GM23248 (cell line): ENCODE measurements at regions not wholly inside any gene's neighbourhood (a gene's known extent, or its start where the extent isn't known, plus 50 kb on each side); places are given as distances from the start of the nearest gene placed in this dataset.

Experiments
- EZH2 ChIP-seq: fragments of 200-600 bp; sonication (generic); IDR thresholded peaks from 2 replicates; pipeline ENCODE4 v1.6.1; 2018; ENCODE audit warnings: antibody characterized with exemption, mild to moderate bottlenecking; ENCODE audit not compliant: insufficient read depth, poor library complexity, severe bottlenecking
- EZH2phosphoT487 ChIP-seq: fragments of 200-600 bp; sonication (generic); IDR thresholded peaks from 2 replicates; pipeline ENCODE4 v1.6.1; 2018; ENCODE audit warnings: antibody characterized with exemption, moderate library complexity, mild to moderate bottlenecking, low read depth; ENCODE audit not compliant: insufficient read depth

DNA sequence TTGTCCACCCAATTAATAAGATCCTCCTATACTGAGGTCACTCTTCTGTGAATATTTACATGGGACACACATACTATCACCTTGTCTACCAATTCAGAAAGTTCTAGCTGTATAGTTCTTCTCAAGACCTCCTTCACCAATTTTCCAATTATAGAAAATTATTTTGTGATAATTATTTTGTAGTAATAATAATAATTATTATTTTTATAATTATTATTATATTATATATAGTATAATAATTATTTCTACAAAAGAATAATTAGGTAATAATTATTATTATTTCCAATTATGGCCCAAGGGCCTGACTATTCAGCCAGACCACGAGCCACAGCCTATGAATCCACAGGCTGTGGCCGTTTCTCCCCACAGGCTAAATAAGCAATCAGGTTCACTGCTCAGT lies 164.1 kb upstream of the IGSF21 start:
- TF ChIP-seq EZH2phosphoT487 (no peak), EZH2 (no peak)
